ENCODE measurements at regions not wholly inside any gene's neighbourhood (a gene's known extent, or its start where the extent isn't known, plus 50 kb on each side); places are given as distances from the start of the nearest gene placed in this dataset.

GRCh38 chr6:146915671-146916127 lies 288.5 kb upstream of the STXBP5 start:
- TF ChIP-seq CTCF (conservative IDR thresholded peaks at IDR 0.05; ENCODE audit: low read length) (no peak), EZH2phosphoT487 (IDR thresholded peaks at IDR 0.05; ENCODE audit: borderline replicate concordance, low read depth, low read length) (no peak)
